Skeletal muscle satellite cell (primary cell): ENCODE measurements at regions not wholly inside any gene's neighbourhood (a gene's known extent, or its start where the extent isn't known, plus 50 kb on each side); places are given as distances from the start of the nearest gene placed in this dataset.

Experiments used
- H3K27me3 ChIP-seq: 2 replicates; pipeline ENCODE4 v1.7.0; 2013; ENCODE audit warnings: low read length; ENCODE audit not compliant: control insufficient read depth, insufficient read depth
- H3K36me3 ChIP-seq: 2 replicates; pipeline ENCODE4 v1.7.0; 2013; ENCODE audit warnings: mild to moderate bottlenecking, control low read depth, low read length; ENCODE audit not compliant: insufficient read depth
- H3K4me1 ChIP-seq: 2 replicates; pipeline ENCODE4 v1.7.0; 2013; ENCODE audit warnings: low read length; ENCODE audit not compliant: control insufficient read depth, insufficient read depth
- H3K4me2 ChIP-seq: 2 replicates; pipeline ENCODE4 v1.7.0; 2013; ENCODE audit warnings: mild to moderate bottlenecking, low read length
- H3K4me3 ChIP-seq: 2 replicates; pipeline ENCODE4 v1.7.0; 2013; ENCODE audit warnings: low read length
- H3K9ac ChIP-seq: 2 replicates; pipeline ENCODE4 v1.7.0; 2013; ENCODE audit warnings: mild to moderate bottlenecking, low read depth, low read length, moderate library complexity
- H3K9me3 ChIP-seq: replicated peaks from 2 replicates; pipeline ENCODE4 v1.7.0; 2013; ENCODE audit warnings: mild to moderate bottlenecking, control low read depth, low read length

DNA sequence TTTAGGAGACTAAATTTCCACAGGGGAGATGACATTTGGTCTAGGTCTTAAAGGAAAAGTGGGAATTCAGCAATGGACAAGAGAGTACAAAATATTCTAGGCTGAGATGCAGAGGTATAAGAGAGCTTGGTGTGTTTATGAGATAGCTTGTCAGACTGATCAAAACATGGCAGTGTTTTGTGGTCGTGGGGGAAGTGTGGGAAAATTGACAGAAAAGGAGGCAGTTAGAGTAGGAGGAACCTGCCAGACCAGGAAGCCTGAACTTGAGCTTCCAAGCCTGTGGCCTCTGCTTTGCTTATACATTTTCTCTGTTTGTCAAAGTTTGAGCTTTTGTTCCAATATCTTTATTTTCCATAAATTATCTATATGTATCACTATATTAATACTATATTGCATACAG, 69.5 kb upstream of the MAP3K7 start:
- Histone ChIP-seq H3K9me3 (no peaks in the 10 kb centered on the region), H3K36me3 (no peaks in the 10 kb centered on the region), H3K4me2 (no peak overlapping the region), H3K9ac (no peak overlapping the region), H3K4me1 (peaks cover 5% of the 10 kb centered on the region), H3K4me3 (no peak overlapping the region), H3K27me3 (no peaks in the 10 kb centered on the region)

- Histone ChIP-seq H3K4me2 (no peak overlapping the region), H3K36me3 (no peaks in the 10 kb centered on the region), H3K27me3 (no peaks in the 10 kb centered on the region), H3K4me3 (no peak overlapping the region), H3K4me1 (peaks cover 5% of the 10 kb centered on the region), H3K9ac (no peak overlapping the region), H3K9me3 (no peaks in the 10 kb centered on the region)
Measured at GRCh38 chr6:90654806-90655205, 67.9 kb upstream of the MAP3K7 start.

- Histone ChIP-seq H3K27me3 (no peaks in the 10 kb centered on the region), H3K9ac (no peak overlapping the region), H3K4me1 (peaks cover 5% of the 10 kb centered on the region), H3K4me2 (no peak overlapping the region), H3K9me3 (no peaks in the 10 kb centered on the region), H3K36me3 (no peaks in the 10 kb centered on the region), H3K4me3 (no peak overlapping the region)
Measured at GRCh38 chr6:90654166-90654565, 67.3 kb upstream of the MAP3K7 start.

DNA sequence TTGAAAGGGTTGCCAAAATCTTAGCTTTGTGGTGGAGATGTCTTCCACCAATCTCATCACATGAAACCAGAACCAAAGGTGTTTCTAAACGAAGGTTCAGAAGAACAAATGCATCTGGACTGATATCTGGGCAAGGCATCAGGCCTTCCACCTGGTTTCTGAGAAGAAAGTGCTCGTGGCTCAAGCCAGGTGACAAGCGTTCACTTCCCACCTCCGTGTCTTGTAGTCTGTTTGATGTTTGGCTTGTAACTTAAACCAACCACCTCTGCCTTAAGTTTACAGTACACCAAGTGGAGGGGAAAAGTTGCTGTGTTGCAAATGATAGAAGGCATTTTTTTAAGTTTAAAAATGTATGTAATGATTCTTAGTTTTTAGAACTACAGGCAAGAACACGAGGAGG, 66.9 kb upstream of the MAP3K7 start:
- Histone ChIP-seq H3K9ac (no peak overlapping the region), H3K4me1 (peaks cover 5% of the 10 kb centered on the region), H3K27me3 (no peaks in the 10 kb centered on the region), H3K4me2 (no peak overlapping the region), H3K36me3 (no peaks in the 10 kb centered on the region), H3K4me3 (no peak overlapping the region), H3K9me3 (no peaks in the 10 kb centered on the region)

DNA sequence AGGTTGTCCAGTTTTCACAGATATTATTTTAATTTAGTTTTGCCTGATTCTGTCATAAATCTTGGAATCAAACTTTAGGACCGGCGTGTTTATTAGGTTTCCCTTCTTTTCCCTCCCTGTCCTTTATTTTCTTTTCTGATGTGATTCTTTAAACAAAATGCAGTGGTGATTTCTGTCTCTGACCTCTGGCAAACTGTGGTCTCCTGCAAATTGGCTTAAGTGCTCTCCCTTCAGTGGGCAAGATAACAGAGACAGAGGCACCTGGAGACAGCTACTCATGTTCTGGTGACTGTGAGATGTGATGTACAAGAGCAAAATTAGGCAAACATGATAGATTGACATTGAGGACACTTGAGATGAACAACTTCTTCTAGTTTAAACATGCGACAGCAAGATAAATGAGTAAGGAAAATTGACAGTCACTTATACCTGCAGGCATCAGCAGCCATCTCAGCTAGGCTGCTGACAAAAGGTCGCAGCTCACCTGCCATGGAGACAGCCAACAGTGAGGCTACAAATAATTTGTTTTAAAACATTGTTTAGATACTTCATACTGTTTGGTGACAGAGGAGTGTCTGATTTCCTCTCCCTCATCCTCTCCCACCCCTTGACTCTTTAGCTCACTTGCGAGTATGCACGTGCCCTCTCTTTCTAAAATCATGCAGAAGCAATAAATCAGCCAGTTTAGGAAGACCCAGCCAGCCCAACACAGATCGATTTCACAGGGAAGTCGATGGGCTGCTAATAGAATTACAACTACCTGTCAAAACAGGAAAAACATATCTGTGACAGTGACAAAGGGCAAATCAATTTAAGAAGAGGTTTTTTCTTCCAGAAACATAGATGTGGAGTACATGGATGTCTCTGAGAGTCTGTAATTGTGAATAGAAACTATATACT, 63.4 kb upstream of the MAP3K7 start:
- no peaks in the 10 kb centered on the region for H3K9me3 ChIP-seq
- H3K4me1 ChIP-seq: peaks cover 5% of the 10 kb centered on the region
- no peak overlapping the region for H3K4me3 ChIP-seq
- no peak overlapping the region for H3K9ac ChIP-seq
- H3K36me3 ChIP-seq: no peaks in the 10 kb centered on the region
- H3K4me2 ChIP-seq: no peak overlapping the region
- no peaks in the 10 kb centered on the region for H3K27me3 ChIP-seq

- Histone ChIP-seq H3K4me2 (no peak overlapping the region), H3K27me3 (no peaks in the 10 kb centered on the region), H3K36me3 (no peaks in the 10 kb centered on the region), H3K4me1 (peaks cover 5% of the 10 kb centered on the region), H3K9ac (no peak overlapping the region), H3K9me3 (no peaks in the 10 kb centered on the region), H3K4me3 (no peak overlapping the region)
Measured at GRCh38 chr6:90648873-90649272, 62.0 kb upstream of the MAP3K7 start.

DNA sequence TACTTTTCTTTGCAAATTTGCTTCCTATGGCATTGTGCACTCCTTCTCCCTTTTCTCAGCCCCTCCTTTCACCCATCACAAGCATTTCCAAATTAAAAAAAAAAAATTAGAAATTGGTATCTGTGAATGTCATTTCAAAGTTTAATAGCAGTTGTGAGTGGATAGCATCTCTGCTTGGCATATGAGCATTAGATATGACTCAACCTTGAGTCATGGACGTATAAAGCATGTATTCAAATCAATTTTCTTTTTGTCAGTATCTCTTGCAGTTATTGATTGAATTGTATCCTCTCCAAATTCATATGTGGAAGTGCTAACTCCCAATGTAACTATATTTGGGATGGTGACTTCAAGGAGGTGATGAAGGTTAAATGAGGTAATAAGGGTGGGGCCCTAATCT, 60.1 kb upstream of the MAP3K7 start:
- H3K9me3 ChIP-seq: no peaks in the 10 kb centered on the region
- H3K36me3 ChIP-seq: no peaks in the 10 kb centered on the region
- H3K4me3 ChIP-seq: no peak overlapping the region
- H3K4me2 ChIP-seq: no peak overlapping the region
- peaks cover 2% of the 10 kb centered on the region for H3K4me1 ChIP-seq
- H3K9ac ChIP-seq: no peak overlapping the region
- H3K27me3 ChIP-seq: no peaks in the 10 kb centered on the region

GRCh38 chr6:90645634-90646033, 58.8 kb upstream of the MAP3K7 start:
- Histone ChIP-seq H3K4me2 (no peak overlapping the region), H3K9me3 (no peaks in the 10 kb centered on the region), H3K36me3 (no peaks in the 10 kb centered on the region), H3K4me1 (no peaks in the 10 kb centered on the region), H3K9ac (no peak overlapping the region), H3K4me3 (no peak overlapping the region), H3K27me3 (no peaks in the 10 kb centered on the region)

DNA sequence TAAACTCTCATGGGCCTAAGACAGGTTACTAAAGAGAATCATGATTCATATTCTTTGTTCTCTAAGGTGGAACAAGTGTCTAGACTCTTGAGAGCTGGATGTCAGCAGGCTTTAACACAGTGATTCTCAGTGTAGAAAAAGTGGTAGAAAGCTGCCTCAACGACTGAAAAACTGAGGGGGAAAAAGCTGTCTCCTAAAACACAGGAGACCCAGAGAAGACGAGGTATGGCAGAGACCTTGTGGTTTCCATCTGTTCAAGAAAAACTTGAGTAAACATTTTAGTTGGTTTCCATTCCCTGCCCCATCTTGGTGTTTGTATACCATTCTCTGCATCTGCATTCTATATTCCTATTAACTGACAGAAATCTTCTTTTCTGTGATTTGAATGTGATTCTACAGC, 57.6 kb upstream of the MAP3K7 start:
- no peak overlapping the region for H3K4me3 ChIP-seq
- H3K9me3 ChIP-seq: no peaks in the 10 kb centered on the region
- H3K36me3 ChIP-seq: no peaks in the 10 kb centered on the region
- no peak overlapping the region for H3K9ac ChIP-seq
- no peaks in the 10 kb centered on the region for H3K4me1 ChIP-seq
- H3K27me3 ChIP-seq: no peaks in the 10 kb centered on the region
- no peak overlapping the region for H3K4me2 ChIP-seq

DNA sequence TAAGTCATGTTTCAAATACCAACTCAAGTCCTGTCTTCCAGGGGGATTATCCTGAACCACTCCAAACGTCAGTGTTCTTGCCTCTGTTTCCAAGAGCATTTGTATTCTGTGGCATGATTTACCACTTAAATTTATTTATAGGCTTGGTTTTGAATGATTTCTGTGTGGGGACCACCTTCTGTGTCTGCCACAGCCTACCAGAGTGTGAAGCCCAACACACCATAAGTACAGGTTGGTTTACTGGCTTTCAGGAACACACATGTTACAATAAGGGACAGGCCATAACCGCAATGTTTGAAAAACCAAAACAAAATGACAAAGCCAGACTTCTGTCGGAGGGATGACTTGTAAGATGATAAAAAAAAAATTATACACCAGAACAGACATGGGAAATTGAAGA, 56.5 kb upstream of the MAP3K7 start:
- no peak overlapping the region for H3K4me3 ChIP-seq
- H3K27me3 ChIP-seq: no peaks in the 10 kb centered on the region
- no peaks in the 10 kb centered on the region for H3K9me3 ChIP-seq
- H3K4me1 ChIP-seq: no peaks in the 10 kb centered on the region
- no peak overlapping the region for H3K4me2 ChIP-seq
- no peak overlapping the region for H3K9ac ChIP-seq
- no peaks in the 10 kb centered on the region for H3K36me3 ChIP-seq

DNA sequence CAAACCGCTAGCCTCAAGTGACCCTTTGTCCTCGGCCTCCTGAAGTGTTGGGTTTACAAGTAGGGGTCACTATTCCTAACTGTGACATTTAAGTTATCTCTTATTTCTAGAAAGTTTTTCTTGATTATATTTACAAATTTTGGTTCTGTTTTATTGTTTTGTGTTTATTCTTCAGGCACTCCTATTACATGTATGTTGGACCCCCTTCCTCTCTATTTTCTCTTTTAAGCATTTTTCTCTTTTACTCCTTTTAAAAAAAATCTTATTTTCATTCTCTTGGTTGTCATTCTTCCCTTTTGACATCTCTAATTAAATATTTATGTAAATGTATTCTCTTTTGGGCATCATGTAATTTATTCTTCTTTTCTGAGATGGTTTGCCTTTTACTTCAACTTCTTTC, 50.4 kb upstream of the MAP3K7 start:
- Histone ChIP-seq H3K4me3 (no peak overlapping the region), H3K27me3 (no peaks in the 10 kb centered on the region), H3K9ac (no peak overlapping the region), H3K9me3 (no peaks in the 10 kb centered on the region), H3K4me1 (no peaks in the 10 kb centered on the region), H3K4me2 (no peak overlapping the region), H3K36me3 (no peaks in the 10 kb centered on the region)
